Right atrium auricular region (tissue), 2 donors: ENCODE measurements at regions not wholly inside any gene's neighbourhood (a gene's known extent, or its start where the extent isn't known, plus 50 kb on each side); places are given as distances from the start of the nearest gene placed in this dataset.

ENCODE experiments used
- DNase-seq: peaks from one replicate; pipeline ENCODE4 v3.0.0-alpha.2; 2019; ENCODE audit warnings: low spot score
- H3K27ac ChIP-seq, 2 donors: fragments of 200-600 bp; sonication (generic); 1 replicate in 1 of 2; 2 replicates in 1 of 2; pipeline ENCODE4 v1.5.1; 2016 to 2019
- H3K27me3 ChIP-seq, 2 donors: fragments of 200-600 bp; sonication (generic); one replicate each; pipeline versions ENCODE4 v1.5.1 to v1.6.0; 2017 to 2019
- H3K36me3 ChIP-seq: fragments of 200-600 bp; sonication (generic); one replicate; pipeline ENCODE4 v1.5.1; 2016
- H3K4me1 ChIP-seq, 2 donors: fragments of 200-600 bp; sonication (generic); one replicate each; pipeline versions ENCODE4 v1.5.1 to v1.6.0; 2017 to 2019
- H3K4me3 ChIP-seq, 2 donors: fragments of 200-600 bp; sonication (generic); 1 replicate in 1 of 2; 2 replicates in 1 of 2; pipeline ENCODE4 v1.5.1; 2017 to 2019; ENCODE audit warnings: mild to moderate bottlenecking in 1 of 2, moderate library complexity in 1 of 2
- H3K9me3 ChIP-seq, 2 donors: fragments of 200-600 bp; sonication (generic); one replicate each; pipeline ENCODE4 v1.5.1; 2019
- TF ChIP-seq, protein P1 (sequence below), 2 donors: fragments of 200-600 bp; sonication (generic); IDR thresholded peaks; one replicate each; pipeline ENCODE4 v1.5.1; 2019; ENCODE audit warnings: antibody characterized with exemption in 2 of 2

GRCh38 chr14:97417331-97417730 lies 620.1 kb downstream of the VRK1 start:
- Histone ChIP-seq H3K9me3 (no peaks in the 10 kb centered on the region), H3K4me3 (no peak overlapping the region), H3K27me3 (peaks cover 3 to 10% of the 10 kb centered on the region in 2 donors), H3K36me3 (no peaks in the 10 kb centered on the region), H3K4me1 (no peaks in the 10 kb centered on the region), H3K27ac (no peak overlapping the region)
- DNase-seq, result no peak
- TF ChIP-seq, protein P1, sequence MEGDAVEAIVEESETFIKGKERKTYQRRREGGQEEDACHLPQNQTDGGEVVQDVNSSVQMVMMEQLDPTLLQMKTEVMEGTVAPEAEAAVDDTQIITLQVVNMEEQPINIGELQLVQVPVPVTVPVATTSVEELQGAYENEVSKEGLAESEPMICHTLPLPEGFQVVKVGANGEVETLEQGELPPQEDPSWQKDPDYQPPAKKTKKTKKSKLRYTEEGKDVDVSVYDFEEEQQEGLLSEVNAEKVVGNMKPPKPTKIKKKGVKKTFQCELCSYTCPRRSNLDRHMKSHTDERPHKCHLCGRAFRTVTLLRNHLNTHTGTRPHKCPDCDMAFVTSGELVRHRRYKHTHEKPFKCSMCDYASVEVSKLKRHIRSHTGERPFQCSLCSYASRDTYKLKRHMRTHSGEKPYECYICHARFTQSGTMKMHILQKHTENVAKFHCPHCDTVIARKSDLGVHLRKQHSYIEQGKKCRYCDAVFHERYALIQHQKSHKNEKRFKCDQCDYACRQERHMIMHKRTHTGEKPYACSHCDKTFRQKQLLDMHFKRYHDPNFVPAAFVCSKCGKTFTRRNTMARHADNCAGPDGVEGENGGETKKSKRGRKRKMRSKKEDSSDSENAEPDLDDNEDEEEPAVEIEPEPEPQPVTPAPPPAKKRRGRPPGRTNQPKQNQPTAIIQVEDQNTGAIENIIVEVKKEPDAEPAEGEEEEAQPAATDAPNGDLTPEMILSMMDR (IDR thresholded peaks at IDR 0.05), result no peak

- no peak overlapping the region for H3K4me3 ChIP-seq
- TF ChIP-seq, protein P1 (IDR thresholded peaks at IDR 0.05), result no peak
Measured at GRCh38 chr14:97420211-97420610, 623.0 kb downstream of the VRK1 start.

DNA sequence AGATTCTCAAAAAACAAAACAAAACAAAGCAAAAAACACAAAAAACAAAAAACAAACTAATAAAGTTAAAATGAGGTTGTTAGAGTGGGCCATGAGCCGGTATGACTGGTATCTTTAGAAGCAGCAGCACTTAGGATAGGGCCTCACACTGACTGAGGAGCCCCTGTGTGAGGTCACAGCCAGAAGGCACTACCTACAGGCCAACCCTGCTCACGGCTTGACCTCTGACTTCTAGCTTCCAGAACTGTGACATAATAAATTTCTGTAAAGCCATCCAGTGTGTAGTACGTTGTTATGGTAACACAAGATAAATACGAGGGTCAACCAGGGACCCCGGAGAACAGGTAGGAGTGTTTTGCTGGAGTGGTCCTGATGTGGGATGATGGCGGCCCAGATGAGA lies 629.6 kb downstream of the VRK1 start:
- H3K27me3 ChIP-seq, result no peaks in the 10 kb centered on the region

More at GRCh38 chr14:97420211-97420610, 623.0 kb downstream of the VRK1 start:
- no peaks in the 10 kb centered on the region for H3K36me3 ChIP-seq
- no peaks in the 10 kb centered on the region for H3K27me3 ChIP-seq
- no peaks in the 10 kb centered on the region for H3K4me1 ChIP-seq
- no peaks in the 10 kb centered on the region for H3K9me3 ChIP-seq
- no peak for DNase-seq
- no peak overlapping the region for H3K27ac ChIP-seq

GRCh38 chr14:97428808-97429440 lies 631.7 kb downstream of the VRK1 start:
- H3K27me3 ChIP-seq, result no peaks in the 10 kb centered on the region
- no peaks in the 10 kb centered on the region for H3K36me3 ChIP-seq
- no peak overlapping the region for H3K4me3 ChIP-seq
- no peak for DNase-seq
- no peak overlapping the region for H3K27ac ChIP-seq
- no peaks in the 10 kb centered on the region for H3K9me3 ChIP-seq
- H3K4me1 ChIP-seq, result no peaks in the 10 kb centered on the region
- TF ChIP-seq, protein P1 (IDR thresholded peaks at IDR 0.05), result no peak

More for the DNA sequence above, 629.6 kb downstream of the VRK1 start:
- Histone ChIP-seq H3K9me3 (no peaks in the 10 kb centered on the region), H3K4me1 (no peaks in the 10 kb centered on the region), H3K27ac (no peak overlapping the region), H3K36me3 (no peaks in the 10 kb centered on the region), H3K4me3 (no peak overlapping the region)
- TF ChIP-seq, protein P1 (IDR thresholded peaks at IDR 0.05), result no peak
- DNase-seq, result no peak

DNA sequence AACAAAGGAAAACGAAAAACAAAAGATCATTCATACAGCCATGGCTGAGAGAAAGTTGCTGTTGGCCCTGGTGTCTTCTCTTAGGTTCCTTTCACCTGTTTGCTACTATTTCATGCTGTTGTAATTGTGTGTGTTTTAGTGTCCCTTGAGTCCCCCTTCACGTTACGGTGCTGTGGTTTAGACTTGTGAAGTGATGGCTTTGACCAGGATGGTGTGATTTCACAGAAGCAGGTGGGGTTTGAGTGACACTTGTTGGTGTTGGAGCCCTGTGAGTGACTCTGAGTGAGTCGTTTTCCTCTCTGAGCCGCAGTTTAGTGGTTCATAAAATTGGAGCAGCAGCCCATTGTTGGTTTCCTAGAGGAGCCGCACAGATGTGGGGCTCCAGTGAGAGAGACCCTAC lies 635.4 kb downstream of the VRK1 start:
- no peaks in the 10 kb centered on the region for H3K36me3 ChIP-seq
- H3K27me3 ChIP-seq, result no peaks in the 10 kb centered on the region
- no peak overlapping the region for H3K4me3 ChIP-seq
- TF ChIP-seq, protein P1 (IDR thresholded peaks at IDR 0.05), result no peak
- H3K27ac ChIP-seq, result no peak overlapping the region
- no peaks in the 10 kb centered on the region for H3K4me1 ChIP-seq
- no peak for DNase-seq
- no peaks in the 10 kb centered on the region for H3K9me3 ChIP-seq
